IMR-90 (cell line): ENCODE measurements at regions not wholly inside any gene's neighbourhood (a gene's known extent, or its start where the extent isn't known, plus 50 kb on each side); places are given as distances from the start of the nearest gene placed in this dataset.

Experiments
- ATAC-seq: fragments of 200-7000 bp; cut with Tn5 transposase; 2 replicates; pipeline ENCODE4 v1.9.1; 2020; ENCODE audit warnings: low read depth, mild to moderate bottlenecking, moderate library complexity
- BruUV-seq: library from RNA; stranded (reverse); fragments of 400-500 nt; replicated peaks from 2 replicates; lab custom pipeline; 2021; lab: Mats Ljungman, UMichigan
- CTCF ChIA-PET: fragments of 300-600 bp; formaldehyde crosslinking; extraction: SDS; loops from one replicate; lab custom pipeline; 2021; ENCODE audit warnings: antibody characterized with exemption; lab: Yijun Ruan, JAX
- POLR2A ChIA-PET: fragments of 300-600 bp; sonication (Branson Sonifier 250); formaldehyde crosslinking; loops from one replicate; lab custom pipeline; 2022; ENCODE audit warnings: antibody characterized with exemption; ENCODE audit not compliant: unreplicated experiment; lab: Charles Lee
- DNase-seq: peaks from one replicate; pipeline ENCODE4 v3.0.0; 2013
- H2AFZ ChIP-seq: replicated peaks from 2 replicates; pipeline ENCODE3; 2013; ENCODE audit warnings: low read length, mild to moderate bottlenecking; ENCODE audit not compliant: poor library complexity
- H2AK5ac ChIP-seq: 2 replicates; pipeline ENCODE4 v1.6.1; 2013; ENCODE audit warnings: low read depth, low read length, inconsistent platforms
- H2AK9ac ChIP-seq: replicated peaks from 2 replicates; pipeline ENCODE3; 2013; ENCODE audit warnings: mild to moderate bottlenecking, low read depth, low read length, moderate library complexity; ENCODE audit not compliant: poor library complexity
- H2BK120ac ChIP-seq: 2 replicates; pipeline ENCODE4 v1.6.1; 2013; ENCODE audit warnings: low read depth, low read length, inconsistent platforms
- H2BK15ac ChIP-seq: 3 replicates; pipeline ENCODE4 v1.6.1; 2013; ENCODE audit warnings: low read depth, low read length, inconsistent platforms
- H2BK20ac ChIP-seq: 2 replicates; pipeline ENCODE4 v1.6.1; 2013; ENCODE audit warnings: low read depth, mild to moderate bottlenecking, inconsistent platforms, low read length, moderate library complexity
- H2BK5ac ChIP-seq: 2 replicates; pipeline ENCODE4 v1.6.1; 2013; ENCODE audit warnings: mild to moderate bottlenecking, low read depth, low read length, inconsistent platforms; ENCODE audit not compliant: poor library complexity, severe bottlenecking
- H3K14ac ChIP-seq: replicated peaks from 2 replicates; pipeline ENCODE4 v1.6.1; 2013; ENCODE audit warnings: low read depth, low read length, inconsistent platforms
- H3K18ac ChIP-seq: 2 replicates; pipeline ENCODE4 v1.6.1; 2013; ENCODE audit warnings: low read depth, low read length, control low read depth
- H3K23ac ChIP-seq: 2 replicates; pipeline ENCODE4 v1.6.1; 2013; ENCODE audit warnings: low read depth, low read length, inconsistent platforms
- H3K27ac ChIP-seq: 2 replicates; pipeline ENCODE4 v1.5.1; 2013; ENCODE audit warnings: mild to moderate bottlenecking, control low read depth, low read length; ENCODE audit not compliant: insufficient read depth
- H3K27me3 ChIP-seq: 2 replicates; pipeline ENCODE4 v1.6.1; 2013; ENCODE audit warnings: low read length; ENCODE audit not compliant: control insufficient read depth, insufficient read depth
- H3K36me3 ChIP-seq: 2 replicates; pipeline ENCODE4 v1.6.1; 2013; ENCODE audit warnings: low read length, mixed read lengths; ENCODE audit not compliant: control insufficient read depth, insufficient read depth
- H3K4ac ChIP-seq: 2 replicates; pipeline ENCODE4 v1.6.1; 2013; ENCODE audit warnings: low read depth, low read length, inconsistent platforms
- H3K4me1 ChIP-seq: 2 replicates; pipeline ENCODE4 v1.6.1; 2013; ENCODE audit warnings: low read length, mixed read lengths; ENCODE audit not compliant: control insufficient read depth, insufficient read depth
- H3K4me2 ChIP-seq: 2 replicates; pipeline ENCODE4 v1.6.1; 2013; ENCODE audit warnings: low read depth, mild to moderate bottlenecking, control low read depth, low read length, moderate library complexity
- H3K4me3 ChIP-seq: 2 replicates; pipeline ENCODE4 v1.5.1; 2013; ENCODE audit warnings: low read depth, mild to moderate bottlenecking, control low read depth, low read length, moderate library complexity; ENCODE audit not compliant: insufficient read depth
- H3K56ac ChIP-seq: 2 replicates; pipeline ENCODE4 v1.6.1; 2013; ENCODE audit warnings: low read length, inconsistent platforms; ENCODE audit not compliant: insufficient read depth; ENCODE audit errors: extremely low read depth
- H3K79me1 ChIP-seq, 2 experiments: 2 replicates each; pipeline ENCODE4 v1.6.1; 2013; ENCODE audit warnings: low read length in 2 of 2, inconsistent platforms in 1 of 2, low read depth in 1 of 2
- H3K9ac ChIP-seq: 2 replicates; pipeline ENCODE4 v1.6.1; 2013; ENCODE audit warnings: low read depth, low read length, control low read depth
- H3K9me1 ChIP-seq: 2 replicates; pipeline ENCODE4 v1.6.1; 2013; ENCODE audit warnings: low read length, inconsistent platforms; ENCODE audit not compliant: insufficient read depth
- H3K9me3 ChIP-seq: 2 replicates; pipeline ENCODE4 v1.6.1; 2013; ENCODE audit warnings: low read length; ENCODE audit not compliant: control insufficient read depth, insufficient read depth
- H4K20me1 ChIP-seq: 2 replicates; pipeline ENCODE4 v1.6.1; 2013; ENCODE audit warnings: low read length, inconsistent platforms; ENCODE audit not compliant: insufficient read depth
- H4K5ac ChIP-seq: 2 replicates; pipeline ENCODE4 v1.6.1; 2013; ENCODE audit warnings: mild to moderate bottlenecking, low read depth, low read length, control low read depth
- H4K8ac ChIP-seq, 2 experiments: 2 replicates each; pipeline ENCODE4 v1.6.1; 2013; ENCODE audit warnings: low read depth in 2 of 2, low read length in 2 of 2, control low read depth in 1 of 2, inconsistent platforms in 1 of 2
- H4K91ac ChIP-seq: 2 replicates; pipeline ENCODE4 v1.6.1; 2013; ENCODE audit warnings: low read depth, low read length, inconsistent platforms; ENCODE audit not compliant: insufficient read depth
- BHLHE40 ChIP-seq: fragments of 150-350 bp; IDR thresholded peaks from 2 replicates; pipeline ENCODE4 v1.6.1; 2016; ENCODE audit warnings: mild to moderate bottlenecking, low read depth, low read length
- CEBPB ChIP-seq: IDR thresholded peaks from 2 replicates; pipeline ENCODE4 v1.6.1; 2012; ENCODE audit warnings: low read depth, low read length, improper control_type of control experiment
- CHD1 ChIP-seq: IDR thresholded peaks from 2 replicates; pipeline ENCODE4 v1.6.1; 2012; ENCODE audit warnings: low read depth, low read length, improper control_type of control experiment
- MAFK ChIP-seq: IDR thresholded peaks from 2 replicates; pipeline ENCODE4 v1.6.1; 2012; ENCODE audit warnings: low read depth, low read length, improper control_type of control experiment
- MXI1 ChIP-seq: IDR thresholded peaks from 2 replicates; pipeline ENCODE4 v1.6.1; 2012; ENCODE audit warnings: low read depth, mild to moderate bottlenecking, low read length, moderate library complexity, borderline replicate concordance
- NFE2L2 ChIP-seq: fragments of 150-350 bp; IDR thresholded peaks from 2 replicates; pipeline ENCODE4 v1.6.1; 2016; ENCODE audit warnings: low read depth, mild to moderate bottlenecking, low read length
- POLR2A ChIP-seq: IDR thresholded peaks from 2 replicates; pipeline ENCODE4 v1.6.1; 2012; ENCODE audit warnings: mild to moderate bottlenecking, low read depth, low read length
- RAD21 ChIP-seq: IDR thresholded peaks from 2 replicates; pipeline ENCODE4 v1.6.1; 2012; ENCODE audit warnings: low read length, improper control_type of control experiment
- RFX5 ChIP-seq: IDR thresholded peaks from 2 replicates; pipeline ENCODE4 v1.8.0; 2012; ENCODE audit warnings: low read depth, mild to moderate bottlenecking, low read length, moderate library complexity
- SMC3 ChIP-seq: fragments of 150-350 bp; IDR thresholded peaks from 2 replicates; pipeline ENCODE4 v1.6.1; 2016; ENCODE audit warnings: low read depth, mild to moderate bottlenecking, antibody characterized with exemption, low read length, moderate library complexity
- WGBS, 2 experiments: methylation state at CpG; one replicate each; pipeline versions ENCODE4 v1.1.5 to v1.1.7; 2013; ENCODE audit warnings: missing lambda C conversion rate in 2 of 2; ENCODE audit not compliant: insufficient read length in 1 of 2; ENCODE audit errors: extremely low coverage in 2 of 2; 5-methylcytosine and 5-hydroxymethylcytosine counted together
- dilution Hi-C: fragments of 300-500 bp; cut with HindIII; formaldehyde crosslinking; loops from one replicate; pipeline ENCODE4 v1.14.3; 2018; ENCODE audit warnings: low sequenced_read_pairs; ENCODE audit not compliant: unreplicated experiment
- in situ Hi-C: fragments of 300-500 bp; cut with MboI; formaldehyde crosslinking; loops from 3 replicates; pipeline ENCODE4 v1.14.3; 2019; ENCODE audit warnings: low sequenced_read_pairs, inconsistent platforms, mixed read lengths
- intact Hi-C: fragments of 100-400 bp; cut with micrococcal nuclease; formaldehyde crosslinking; loops from 2 replicates; pipeline ENCODE4 v1.10.0; 2022
- TF ChIP-seq, protein P1 (sequence below): fragments of 150-350 bp; IDR thresholded peaks from 2 replicates; pipeline ENCODE4 v1.6.1; 2016; ENCODE audit warnings: low read depth, mild to moderate bottlenecking, low read length, moderate library complexity, borderline replicate concordance
- TF ChIP-seq, protein P2 (sequence below): conservative IDR thresholded peaks from 2 replicates; pipeline ENCODE4 v1.5.1; 2012; ENCODE audit warnings: mild to moderate bottlenecking, low read depth, low read length, improper control_type of control experiment
- TF ChIP-seq, protein P3 (sequence below): fragments of 150-350 bp; IDR thresholded peaks from 2 replicates; pipeline ENCODE4 v1.6.1; 2017; ENCODE audit warnings: mild to moderate bottlenecking, antibody characterized with exemption, low read length, low read depth

DNA sequence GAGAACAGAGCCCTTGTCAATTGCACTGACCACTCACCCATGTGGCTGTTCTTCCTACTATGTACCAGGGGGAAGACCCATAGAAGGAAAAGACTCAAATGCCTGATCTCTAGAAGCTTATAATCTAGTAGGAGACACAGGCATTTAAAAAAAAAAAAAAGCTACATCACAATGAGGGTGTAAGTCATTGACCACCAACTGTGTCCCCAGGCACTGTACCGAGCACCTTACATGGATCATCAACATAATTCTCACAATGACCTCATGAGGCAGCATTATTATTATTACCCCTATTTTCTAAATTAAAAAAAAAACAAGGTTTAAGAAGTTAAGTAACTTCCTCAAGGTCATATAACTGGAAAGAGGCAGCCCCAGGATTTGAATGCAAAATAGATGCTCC is 247.4 kb downstream of the SHOX2 start:
- ChIA-PET CTCF (no interaction called here), POLR2A (no interaction called here)
- no peak overlapping the region for H3K14ac ChIP-seq
- no peaks in the 10 kb centered on the region for H3K4me1 ChIP-seq
- no peak overlapping the region for H3K9ac ChIP-seq
- H2BK5ac ChIP-seq: no peak overlapping the region
- no peak overlapping the region for H2BK15ac ChIP-seq
- H3K27me3 ChIP-seq: 0 out of 2 replicates have a peak, but pooled peaks cover 2% of the 10 kb centered on the region
- dilution Hi-C loops (no loop called here), intact Hi-C loops (no loop called here), in situ Hi-C loops (no loop called here)
- H3K4me3 ChIP-seq: no peak overlapping the region
- no peak for TF ChIP-seq NFE2L2
- no peak for TF ChIP-seq RAD21
- TF ChIP-seq CEBPB: no peak
- TF ChIP-seq MXI1: no peak
- TF ChIP-seq MAFK: no peak
- no peak for TF ChIP-seq BHLHE40
- TF ChIP-seq, protein P1, sequence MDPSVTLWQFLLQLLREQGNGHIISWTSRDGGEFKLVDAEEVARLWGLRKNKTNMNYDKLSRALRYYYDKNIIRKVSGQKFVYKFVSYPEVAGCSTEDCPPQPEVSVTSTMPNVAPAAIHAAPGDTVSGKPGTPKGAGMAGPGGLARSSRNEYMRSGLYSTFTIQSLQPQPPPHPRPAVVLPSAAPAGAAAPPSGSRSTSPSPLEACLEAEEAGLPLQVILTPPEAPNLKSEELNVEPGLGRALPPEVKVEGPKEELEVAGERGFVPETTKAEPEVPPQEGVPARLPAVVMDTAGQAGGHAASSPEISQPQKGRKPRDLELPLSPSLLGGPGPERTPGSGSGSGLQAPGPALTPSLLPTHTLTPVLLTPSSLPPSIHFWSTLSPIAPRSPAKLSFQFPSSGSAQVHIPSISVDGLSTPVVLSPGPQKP: no peak
- no peak for TF ChIP-seq CHD1
- no peak for TF ChIP-seq RFX5
- TF ChIP-seq, protein P2, sequence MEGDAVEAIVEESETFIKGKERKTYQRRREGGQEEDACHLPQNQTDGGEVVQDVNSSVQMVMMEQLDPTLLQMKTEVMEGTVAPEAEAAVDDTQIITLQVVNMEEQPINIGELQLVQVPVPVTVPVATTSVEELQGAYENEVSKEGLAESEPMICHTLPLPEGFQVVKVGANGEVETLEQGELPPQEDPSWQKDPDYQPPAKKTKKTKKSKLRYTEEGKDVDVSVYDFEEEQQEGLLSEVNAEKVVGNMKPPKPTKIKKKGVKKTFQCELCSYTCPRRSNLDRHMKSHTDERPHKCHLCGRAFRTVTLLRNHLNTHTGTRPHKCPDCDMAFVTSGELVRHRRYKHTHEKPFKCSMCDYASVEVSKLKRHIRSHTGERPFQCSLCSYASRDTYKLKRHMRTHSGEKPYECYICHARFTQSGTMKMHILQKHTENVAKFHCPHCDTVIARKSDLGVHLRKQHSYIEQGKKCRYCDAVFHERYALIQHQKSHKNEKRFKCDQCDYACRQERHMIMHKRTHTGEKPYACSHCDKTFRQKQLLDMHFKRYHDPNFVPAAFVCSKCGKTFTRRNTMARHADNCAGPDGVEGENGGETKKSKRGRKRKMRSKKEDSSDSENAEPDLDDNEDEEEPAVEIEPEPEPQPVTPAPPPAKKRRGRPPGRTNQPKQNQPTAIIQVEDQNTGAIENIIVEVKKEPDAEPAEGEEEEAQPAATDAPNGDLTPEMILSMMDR: no peak
- TF ChIP-seq SMC3: no peak
- TF ChIP-seq, protein P3, sequence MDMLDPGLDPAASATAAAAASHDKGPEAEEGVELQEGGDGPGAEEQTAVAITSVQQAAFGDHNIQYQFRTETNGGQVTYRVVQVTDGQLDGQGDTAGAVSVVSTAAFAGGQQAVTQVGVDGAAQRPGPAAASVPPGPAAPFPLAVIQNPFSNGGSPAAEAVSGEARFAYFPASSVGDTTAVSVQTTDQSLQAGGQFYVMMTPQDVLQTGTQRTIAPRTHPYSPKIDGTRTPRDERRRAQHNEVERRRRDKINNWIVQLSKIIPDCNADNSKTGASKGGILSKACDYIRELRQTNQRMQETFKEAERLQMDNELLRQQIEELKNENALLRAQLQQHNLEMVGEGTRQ: no peak
- TF ChIP-seq POLR2A: no peak
- ATAC-seq (no peak), DNase-seq (no peak)
- H4K91ac ChIP-seq: no peak overlapping the region
- no peak overlapping the region for H2BK120ac ChIP-seq
- no peak overlapping the region for H3K4ac ChIP-seq
- H3K36me3 ChIP-seq: no peaks in the 10 kb centered on the region
- no peak overlapping the region for H3K18ac ChIP-seq
- H4K8ac ChIP-seq: no peak overlapping the region
- no peaks in the 10 kb centered on the region for H3K79me1 ChIP-seq
- H2AFZ ChIP-seq: no peak overlapping the region
- no peak overlapping the region for H3K23ac ChIP-seq
- H4K20me1 ChIP-seq: no peaks in the 10 kb centered on the region
- H3K9me1 ChIP-seq: no peaks in the 10 kb centered on the region
- no peak overlapping the region for H2BK20ac ChIP-seq
- no peak overlapping the region for H3K56ac ChIP-seq
- H3K9me3 ChIP-seq: no peaks in the 10 kb centered on the region
- no peak overlapping the region for H2AK5ac ChIP-seq
- WGBS, 2 experiments: no CpG with 5 or more reads among the region's 1 CpG
- no peak overlapping the region for H3K27ac ChIP-seq
- H3K4me2 ChIP-seq: no peak overlapping the region
- no peak overlapping the region for H4K5ac ChIP-seq
- BruUV-seq: no TSS peak
- no peak overlapping the region for H2AK9ac ChIP-seq
